ENCODE measurements at regions not wholly inside any gene's neighbourhood (a gene's known extent, or its start where the extent isn't known, plus 50 kb on each side); places are given as distances from the start of the nearest gene placed in this dataset.

GRCh38 chr13:70622796-70623195 is 514.5 kb upstream of the KLHL1 start:
- TF ChIP-seq CTCF (IDR thresholded peaks at IDR 0.05) (no peak), SMC3 (IDR thresholded peaks at IDR 0.05) (no peak), RFX5 (IDR thresholded peaks at IDR 0.05) (no peak)
